ENCODE measurements at regions not wholly inside any gene's neighbourhood (a gene's known extent, or its start where the extent isn't known, plus 50 kb on each side); places are given as distances from the start of the nearest gene placed in this dataset.

DNA sequence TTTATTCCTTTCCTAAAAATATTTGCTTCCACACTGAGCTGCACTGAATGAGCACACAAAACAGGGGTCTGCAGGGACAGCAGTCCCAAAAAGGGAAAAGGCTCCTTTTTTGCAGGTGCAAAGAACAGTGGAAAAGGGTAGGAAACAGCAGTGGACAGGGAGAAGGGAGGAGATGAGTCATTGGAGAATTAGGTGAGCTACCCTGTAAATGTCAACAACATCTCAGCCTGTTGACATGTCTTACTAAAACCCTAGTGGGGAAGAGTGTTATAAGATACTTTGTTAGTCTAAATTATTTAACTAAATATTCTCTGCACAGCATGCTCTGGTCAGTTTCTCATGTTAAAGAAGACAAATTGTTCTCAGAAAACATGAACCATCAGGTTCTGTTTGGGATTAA, 151.5 kb upstream of the FBXL4 start:
- peaks cover 62% of the 10 kb centered on the region for H3K27me3 Mint-ChIP-seq (ENCODE audit: insufficient read depth, unreplicated experiment)
- TF ChIP-seq, protein P1, sequence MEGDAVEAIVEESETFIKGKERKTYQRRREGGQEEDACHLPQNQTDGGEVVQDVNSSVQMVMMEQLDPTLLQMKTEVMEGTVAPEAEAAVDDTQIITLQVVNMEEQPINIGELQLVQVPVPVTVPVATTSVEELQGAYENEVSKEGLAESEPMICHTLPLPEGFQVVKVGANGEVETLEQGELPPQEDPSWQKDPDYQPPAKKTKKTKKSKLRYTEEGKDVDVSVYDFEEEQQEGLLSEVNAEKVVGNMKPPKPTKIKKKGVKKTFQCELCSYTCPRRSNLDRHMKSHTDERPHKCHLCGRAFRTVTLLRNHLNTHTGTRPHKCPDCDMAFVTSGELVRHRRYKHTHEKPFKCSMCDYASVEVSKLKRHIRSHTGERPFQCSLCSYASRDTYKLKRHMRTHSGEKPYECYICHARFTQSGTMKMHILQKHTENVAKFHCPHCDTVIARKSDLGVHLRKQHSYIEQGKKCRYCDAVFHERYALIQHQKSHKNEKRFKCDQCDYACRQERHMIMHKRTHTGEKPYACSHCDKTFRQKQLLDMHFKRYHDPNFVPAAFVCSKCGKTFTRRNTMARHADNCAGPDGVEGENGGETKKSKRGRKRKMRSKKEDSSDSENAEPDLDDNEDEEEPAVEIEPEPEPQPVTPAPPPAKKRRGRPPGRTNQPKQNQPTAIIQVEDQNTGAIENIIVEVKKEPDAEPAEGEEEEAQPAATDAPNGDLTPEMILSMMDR (IDR thresholded peaks at IDR 0.05; ENCODE audit: unreplicated experiment), result no peak

DNA sequence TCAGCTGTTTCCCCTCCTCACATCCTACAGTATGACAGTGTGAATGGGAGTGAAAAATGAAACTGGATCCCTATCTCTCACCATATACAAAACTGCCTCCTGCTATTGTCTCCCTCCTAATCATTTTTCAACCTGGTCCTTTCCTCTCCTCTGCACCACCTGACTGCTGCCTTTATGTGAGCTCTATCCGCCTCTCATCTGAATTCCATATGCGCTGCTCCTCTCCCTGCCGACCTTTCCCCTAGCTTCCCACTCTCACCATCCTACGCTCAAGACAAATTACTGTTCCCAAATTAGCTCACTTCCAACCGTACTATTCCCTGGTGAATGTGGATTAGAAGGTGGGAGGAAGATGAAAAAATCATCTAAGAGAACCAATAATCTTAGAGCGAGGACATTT, 148.4 kb upstream of the FBXL4 start:
- no peaks in the 10 kb centered on the region for H3K9me3 Mint-ChIP-seq (ENCODE audit: unreplicated experiment)
- TF ChIP-seq, protein P1 (IDR thresholded peaks at IDR 0.05; ENCODE audit: unreplicated experiment), result no peak
- intact Hi-C loops (cut with micrococcal nuclease), result no loop called here
- ChIA-PET CTCF (no interaction called here), POLR2A (no interaction called here)
- H3K4me3 Mint-ChIP-seq (ENCODE audit: unreplicated experiment), result no peak overlapping the region
- H3K4me1 Mint-ChIP-seq (ENCODE audit: insufficient read depth, unreplicated experiment), result no peaks in the 10 kb centered on the region
- H3K27ac Mint-ChIP-seq (ENCODE audit: low read depth, unreplicated experiment), result no peak overlapping the region
- peaks cover 4% of the 10 kb centered on the region for H3K36me3 Mint-ChIP-seq (ENCODE audit: insufficient read depth, unreplicated experiment)
- H3K27me3 Mint-ChIP-seq (ENCODE audit: insufficient read depth, unreplicated experiment), result peaks cover 53% of the 10 kb centered on the region
- BruUV-seq (replicated peaks), result no TSS peak
- no peak for DNase-seq (ENCODE audit: unreplicated experiment)

More for the DNA sequence above, 151.5 kb upstream of the FBXL4 start:
- DNase-seq (ENCODE audit: unreplicated experiment), result no peak
- Mint-ChIP-seq H3K36me3 (ENCODE audit: insufficient read depth, unreplicated experiment) (peaks cover 3% of the 10 kb centered on the region), H3K9me3 (ENCODE audit: unreplicated experiment) (no peaks in the 10 kb centered on the region), H3K27ac (ENCODE audit: low read depth, unreplicated experiment) (no peak overlapping the region), H3K4me3 (ENCODE audit: unreplicated experiment) (no peak overlapping the region), H3K4me1 (ENCODE audit: insufficient read depth, unreplicated experiment) (no peaks in the 10 kb centered on the region)
- intact Hi-C loops (cut with micrococcal nuclease), result no loop called here
- CTCF ChIA-PET, result interaction anchor here (0.6 to 1.1 kb wide), 2 partner anchors 20 to 77 kb away, joined by 3 to 7 read pairs; no protein-coding TSS in a partner anchor
- no TSS peak for BruUV-seq (replicated peaks)
- POLR2A ChIA-PET, result no interaction called here

DNA sequence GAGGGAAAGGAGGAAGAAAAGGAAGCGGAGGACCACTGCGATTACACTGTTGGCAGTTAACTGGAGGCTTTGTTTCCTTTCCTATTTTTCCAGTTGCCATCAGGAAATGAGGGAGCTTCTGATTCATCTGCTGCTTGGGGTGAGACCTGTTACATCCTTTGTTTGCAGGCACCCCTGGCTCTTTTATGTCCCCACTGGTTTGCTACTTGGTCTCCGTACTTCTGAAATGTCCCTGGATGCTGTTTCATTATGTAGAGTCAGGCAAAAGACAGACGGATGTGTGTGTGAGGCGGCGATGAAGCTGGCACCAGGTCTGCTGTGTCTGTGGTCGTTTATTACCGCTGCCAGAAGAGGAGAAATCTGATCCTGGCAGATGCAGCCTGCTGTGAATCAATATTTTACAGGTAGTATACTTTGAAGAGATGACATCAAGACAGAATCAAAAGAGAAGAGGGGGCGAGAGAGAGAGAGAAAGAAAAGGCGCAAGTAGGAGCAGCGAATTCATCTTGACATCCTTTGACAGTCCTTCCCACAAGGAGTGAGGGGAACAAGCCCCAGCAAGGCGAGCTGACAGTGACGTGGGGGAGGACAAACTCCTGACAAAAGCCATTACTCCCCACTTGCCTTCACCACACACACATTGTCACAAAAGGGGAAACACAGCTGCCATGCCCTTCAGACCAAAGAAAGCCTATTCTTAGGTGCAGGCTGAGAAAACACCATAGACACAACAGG, 145.9 kb upstream of the FBXL4 start:
- TF ChIP-seq, protein P1 (IDR thresholded peaks at IDR 0.05; ENCODE audit: unreplicated experiment), result no peak
- H3K27me3 Mint-ChIP-seq (ENCODE audit: insufficient read depth, unreplicated experiment), result peaks cover 46% of the 10 kb centered on the region
- POLR2A ChIA-PET, result no interaction called here
- H3K27ac Mint-ChIP-seq (ENCODE audit: low read depth, unreplicated experiment), result no peak overlapping the region
- BruUV-seq (replicated peaks), result no TSS peak
- CTCF ChIA-PET, result interaction anchor here (0.7 to 1.4 kb wide), 2 partner anchors 59 to 248 kb away, joined by 3 to 4 read pairs; no protein-coding TSS in a partner anchor
- H3K4me1 Mint-ChIP-seq (ENCODE audit: insufficient read depth, unreplicated experiment), result no peaks in the 10 kb centered on the region
- intact Hi-C loops (cut with micrococcal nuclease), result no loop called here
- H3K4me3 Mint-ChIP-seq (ENCODE audit: unreplicated experiment), result no peak overlapping the region
- no peaks in the 10 kb centered on the region for H3K9me3 Mint-ChIP-seq (ENCODE audit: unreplicated experiment)
- DNase-seq (ENCODE audit: unreplicated experiment), result no peak
- peaks cover 4% of the 10 kb centered on the region for H3K36me3 Mint-ChIP-seq (ENCODE audit: insufficient read depth, unreplicated experiment)

DNA sequence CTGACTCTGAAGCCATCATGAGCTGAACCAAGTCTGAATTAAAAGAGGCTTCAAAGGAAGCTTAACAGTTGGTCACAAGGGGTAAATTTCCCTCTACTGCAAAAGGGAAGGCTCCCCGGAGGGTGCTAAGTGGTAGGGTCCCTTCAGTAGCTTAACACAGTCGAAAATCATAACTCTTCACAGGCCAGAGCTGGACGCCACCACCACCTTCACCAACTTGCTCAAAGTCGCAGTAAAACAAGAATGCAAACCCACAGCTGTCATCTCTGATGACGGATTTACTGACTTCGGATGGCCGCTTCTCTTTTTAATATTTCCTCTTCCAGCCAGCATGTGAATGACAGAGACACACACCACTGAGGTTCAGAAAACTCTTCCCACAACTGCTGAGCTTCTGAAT, 144.7 kb upstream of the FBXL4 start:
- intact Hi-C loops (cut with micrococcal nuclease), result no loop called here
- DNase-seq (ENCODE audit: unreplicated experiment), result no peak
- Mint-ChIP-seq H3K4me3 (ENCODE audit: unreplicated experiment) (no peak overlapping the region), H3K27me3 (ENCODE audit: insufficient read depth, unreplicated experiment) (peaks cover 46% of the 10 kb centered on the region), H3K9me3 (ENCODE audit: unreplicated experiment) (no peaks in the 10 kb centered on the region), H3K36me3 (ENCODE audit: insufficient read depth, unreplicated experiment) (peaks cover 4% of the 10 kb centered on the region), H3K4me1 (ENCODE audit: insufficient read depth, unreplicated experiment) (no peaks in the 10 kb centered on the region), H3K27ac (ENCODE audit: low read depth, unreplicated experiment) (no peak overlapping the region)
- CTCF ChIA-PET, result interaction anchor here (0.7 to 1.4 kb wide), 2 partner anchors 51 to 60 kb away, joined by 3 to 4 read pairs; no protein-coding TSS in a partner anchor
- no TSS peak for BruUV-seq (replicated peaks)
- TF ChIP-seq, protein P1 (IDR thresholded peaks at IDR 0.05; ENCODE audit: unreplicated experiment), result no peak
- POLR2A ChIA-PET, result no interaction called here

All from MCF 10A (cell line).